C4-2B (cell line): ENCODE measurements at regions not wholly inside any gene's neighbourhood (a gene's known extent, or its start where the extent isn't known, plus 50 kb on each side); places are given as distances from the start of the nearest gene placed in this dataset.

Source experiments
- ZFX ChIP-seq: fragments of 450-650 bp; IDR thresholded peaks from 2 replicates; pipeline ENCODE4 v1.6.1; 2017
- TF ChIP-seq, protein P1 (sequence below): fragments of 450-650 bp; conservative IDR thresholded peaks from 2 replicates; pipeline ENCODE4 v1.5.1; 2017; ENCODE audit warnings: mild to moderate bottlenecking

DNA sequence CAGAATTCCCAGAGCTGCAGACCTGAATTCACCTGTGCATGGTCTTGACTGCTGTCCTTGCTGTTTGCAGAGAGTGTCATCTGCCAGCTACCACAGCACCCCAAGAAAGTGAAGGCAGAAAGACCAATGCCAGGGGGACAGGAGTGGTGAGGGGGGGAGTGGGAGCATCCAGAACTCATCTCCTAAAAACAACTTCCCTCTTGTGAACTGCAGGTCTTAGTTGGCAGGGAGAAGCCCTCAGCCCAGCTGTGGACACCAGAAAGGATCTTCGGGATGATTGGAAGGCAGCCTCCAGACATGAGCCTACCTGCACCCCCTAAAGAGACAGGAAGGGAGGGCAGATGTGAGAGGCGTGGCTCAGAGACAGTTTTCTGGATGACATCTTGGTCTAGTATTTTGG, 615.8 kb upstream of the MGMT start:
- no peak for TF ChIP-seq ZFX
- TF ChIP-seq, protein P1, sequence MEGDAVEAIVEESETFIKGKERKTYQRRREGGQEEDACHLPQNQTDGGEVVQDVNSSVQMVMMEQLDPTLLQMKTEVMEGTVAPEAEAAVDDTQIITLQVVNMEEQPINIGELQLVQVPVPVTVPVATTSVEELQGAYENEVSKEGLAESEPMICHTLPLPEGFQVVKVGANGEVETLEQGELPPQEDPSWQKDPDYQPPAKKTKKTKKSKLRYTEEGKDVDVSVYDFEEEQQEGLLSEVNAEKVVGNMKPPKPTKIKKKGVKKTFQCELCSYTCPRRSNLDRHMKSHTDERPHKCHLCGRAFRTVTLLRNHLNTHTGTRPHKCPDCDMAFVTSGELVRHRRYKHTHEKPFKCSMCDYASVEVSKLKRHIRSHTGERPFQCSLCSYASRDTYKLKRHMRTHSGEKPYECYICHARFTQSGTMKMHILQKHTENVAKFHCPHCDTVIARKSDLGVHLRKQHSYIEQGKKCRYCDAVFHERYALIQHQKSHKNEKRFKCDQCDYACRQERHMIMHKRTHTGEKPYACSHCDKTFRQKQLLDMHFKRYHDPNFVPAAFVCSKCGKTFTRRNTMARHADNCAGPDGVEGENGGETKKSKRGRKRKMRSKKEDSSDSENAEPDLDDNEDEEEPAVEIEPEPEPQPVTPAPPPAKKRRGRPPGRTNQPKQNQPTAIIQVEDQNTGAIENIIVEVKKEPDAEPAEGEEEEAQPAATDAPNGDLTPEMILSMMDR, result no peak
